ENCODE measurements at regions not wholly inside any gene's neighbourhood (a gene's known extent, or its start where the extent isn't known, plus 50 kb on each side); places are given as distances from the start of the nearest gene placed in this dataset.

- H3K4me1 ChIP-seq, result peaks cover 10% of the 10 kb centered on the region
- no peaks in the 10 kb centered on the region for H3K36me3 ChIP-seq
- no peak overlapping the region for H3K4me2 ChIP-seq
- no peak for TF ChIP-seq Cebpa-rat (IDR thresholded peaks at IDR 0.05)
- no peaks in the 10 kb centered on the region for H3K27me3 ChIP-seq
- H3K9me3 ChIP-seq, result no peaks in the 10 kb centered on the region
- no peaks in the 10 kb centered on the region for H4K20me1 ChIP-seq
- H3K27ac ChIP-seq, result no peak overlapping the region
- H3K9ac ChIP-seq, result no peak overlapping the region
- no peak overlapping the region for H3K4me3 ChIP-seq
Measured at GRCh38 chr5:104757915-104758314, 1195.3 kb upstream of the NUDT12 start.

GRCh38 chr5:104755806-104756205 lies 1193.2 kb upstream of the NUDT12 start:
- Histone ChIP-seq H3K4me1 (peaks cover 10% of the 10 kb centered on the region), H3K4me3 (no peak overlapping the region), H3K4me2 (no peak overlapping the region), H3K9me3 (no peaks in the 10 kb centered on the region), H3K36me3 (no peaks in the 10 kb centered on the region), H3K27ac (no peak overlapping the region), H4K20me1 (no peaks in the 10 kb centered on the region), H3K27me3 (no peaks in the 10 kb centered on the region), H3K9ac (no peak overlapping the region)
- TF ChIP-seq Cebpa-rat (IDR thresholded peaks at IDR 0.05), result no peak

DNA sequence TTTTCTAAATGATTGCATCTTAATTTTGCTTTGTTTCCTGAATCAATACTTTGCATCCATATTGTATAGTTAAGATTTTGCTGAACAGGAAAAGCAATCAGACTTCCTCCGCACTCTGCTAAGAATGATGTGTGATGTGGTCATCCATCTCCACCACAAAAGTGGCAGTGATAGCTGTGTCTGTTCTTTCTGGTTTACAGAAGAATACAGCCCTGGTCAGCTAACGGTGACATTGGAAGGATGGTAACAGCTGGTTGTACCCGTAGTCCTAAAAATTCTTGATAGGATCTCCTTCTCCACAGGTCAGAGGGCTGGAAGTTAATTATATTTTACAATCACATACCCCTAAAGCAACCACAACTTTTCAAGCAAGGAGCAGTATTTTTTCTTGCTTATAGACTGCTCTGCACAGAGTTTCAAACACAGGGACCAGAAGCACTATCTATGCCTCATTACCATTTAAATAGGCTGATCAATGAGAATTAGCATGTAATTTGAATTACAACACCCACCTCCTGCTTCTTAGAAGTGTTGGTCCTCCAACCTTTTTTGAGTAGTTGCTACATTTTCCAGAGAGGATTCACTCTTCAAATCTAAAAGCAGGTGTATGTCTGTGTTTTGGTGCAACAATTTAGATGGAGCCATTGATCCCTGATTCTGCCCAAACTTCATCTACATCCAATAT lies 1191.9 kb upstream of the NUDT12 start:
- H3K36me3 ChIP-seq, result no peaks in the 10 kb centered on the region
- no peak overlapping the region for H3K4me3 ChIP-seq
- H3K4me1 ChIP-seq, result peaks cover 10% of the 10 kb centered on the region
- H3K9me3 ChIP-seq, result no peaks in the 10 kb centered on the region
- H3K27me3 ChIP-seq, result no peaks in the 10 kb centered on the region
- no peak for TF ChIP-seq Cebpa-rat (IDR thresholded peaks at IDR 0.05)
- no peak overlapping the region for H3K27ac ChIP-seq
- peak overlapping the region; percentile 22 for H3K4me2 ChIP-seq
- no peak overlapping the region for H3K9ac ChIP-seq
- no peaks in the 10 kb centered on the region for H4K20me1 ChIP-seq

- no peak overlapping the region for H3K4me3 ChIP-seq
- TF ChIP-seq Cebpa-rat (IDR thresholded peaks at IDR 0.05), result no peak
- H3K9me3 ChIP-seq, result peaks cover 10% of the 10 kb centered on the region
- no peak overlapping the region for H3K4me2 ChIP-seq
- no peak overlapping the region for H3K27ac ChIP-seq
- no peaks in the 10 kb centered on the region for H4K20me1 ChIP-seq
- H3K27me3 ChIP-seq, result no peaks in the 10 kb centered on the region
- no peaks in the 10 kb centered on the region for H3K36me3 ChIP-seq
- H3K4me1 ChIP-seq, result peaks cover 10% of the 10 kb centered on the region
- H3K9ac ChIP-seq, result no peak overlapping the region
Measured at GRCh38 chr5:104751969-104752368, 1189.4 kb upstream of the NUDT12 start.

DNA sequence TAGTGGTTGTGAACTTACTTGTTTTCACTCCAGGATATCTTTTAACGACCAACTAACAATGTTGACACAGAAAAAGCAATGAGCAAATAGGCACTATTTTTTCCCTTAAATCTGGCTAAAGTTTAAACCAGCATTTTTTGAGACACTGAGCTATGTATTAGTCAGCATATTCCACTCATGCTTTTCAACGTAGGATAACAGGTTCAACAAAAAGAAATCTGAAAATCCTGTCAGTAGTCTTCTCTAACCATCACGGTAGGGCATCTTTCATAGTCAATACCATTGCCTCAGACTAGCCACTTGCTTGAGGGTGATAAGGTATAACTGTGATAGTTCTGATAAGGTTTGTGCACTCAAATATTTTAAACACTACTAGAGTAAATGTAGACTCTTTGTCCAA lies 1177.3 kb upstream of the NUDT12 start:
- Histone ChIP-seq H3K4me3 (no peak overlapping the region), H3K27me3 (no peaks in the 10 kb centered on the region), H3K9me3 (no peaks in the 10 kb centered on the region), H3K9ac (no peak overlapping the region), H3K4me1 (no peaks in the 10 kb centered on the region), H3K4me2 (no peak overlapping the region), H3K27ac (no peak overlapping the region), H3K36me3 (no peaks in the 10 kb centered on the region), H4K20me1 (no peaks in the 10 kb centered on the region)
- no peak for TF ChIP-seq Cebpa-rat (IDR thresholded peaks at IDR 0.05)

DNA sequence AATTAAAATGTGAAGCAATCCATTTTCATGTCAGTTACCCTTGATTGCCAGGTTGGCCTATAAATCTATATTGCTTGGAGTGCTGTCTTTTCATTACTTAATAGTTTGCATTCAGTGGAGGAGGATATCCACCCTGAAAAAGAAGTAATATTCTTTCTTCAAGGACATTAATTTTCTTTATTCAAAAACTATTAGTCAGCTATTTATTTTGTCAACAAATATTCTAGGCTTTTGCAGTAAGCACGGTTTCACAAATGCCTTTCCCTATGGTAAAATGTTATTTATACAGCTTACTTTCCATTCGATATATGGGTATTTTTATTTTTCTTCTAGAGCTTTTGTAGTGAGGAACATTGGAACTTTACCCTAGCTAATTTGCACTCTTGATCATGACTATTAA lies 1176.9 kb upstream of the NUDT12 start:
- Histone ChIP-seq H3K36me3 (no peaks in the 10 kb centered on the region), H3K4me2 (no peak overlapping the region), H3K27me3 (no peaks in the 10 kb centered on the region), H3K4me1 (no peaks in the 10 kb centered on the region), H4K20me1 (no peaks in the 10 kb centered on the region), H3K9ac (no peak overlapping the region), H3K27ac (no peak overlapping the region), H3K4me3 (no peak overlapping the region), H3K9me3 (no peaks in the 10 kb centered on the region)
- TF ChIP-seq Cebpa-rat (IDR thresholded peaks at IDR 0.05), result no peak

DNA sequence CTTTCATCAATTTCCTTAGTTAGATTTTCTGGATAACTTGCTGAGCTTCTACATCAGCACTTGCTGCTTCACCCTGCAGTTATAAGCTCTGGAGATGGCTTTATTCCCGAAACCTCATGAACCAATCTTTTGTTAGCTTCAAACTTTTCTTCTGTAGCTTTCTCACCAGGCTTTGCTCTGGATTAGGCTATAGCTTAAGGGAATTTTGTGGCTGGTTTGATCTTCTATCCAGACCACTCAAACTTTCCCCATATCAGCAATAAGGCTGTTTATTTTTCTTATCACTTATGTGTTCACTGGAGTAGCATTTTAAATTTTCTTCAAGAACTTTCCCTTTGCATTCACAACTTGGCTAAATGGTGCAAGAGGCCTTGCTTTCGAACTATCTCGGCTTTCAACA lies 1173.5 kb upstream of the NUDT12 start:
- Histone ChIP-seq H3K4me1 (peaks cover 7% of the 10 kb centered on the region; the same call in 1 of the 2 replicates), H3K27me3 (no peaks in the 10 kb centered on the region), H3K36me3 (no peaks in the 10 kb centered on the region), H4K20me1 (no peaks in the 10 kb centered on the region), H3K4me3 (no peak overlapping the region), H3K27ac (no peak overlapping the region), H3K9ac (no peak overlapping the region), H3K4me2 (no peak overlapping the region), H3K9me3 (no peaks in the 10 kb centered on the region)
- TF ChIP-seq Cebpa-rat (IDR thresholded peaks at IDR 0.05), result no peak

GRCh38 chr5:104734046-104734445 lies 1171.5 kb upstream of the NUDT12 start:
- no peak for TF ChIP-seq Cebpa-rat (IDR thresholded peaks at IDR 0.05)
- H3K36me3 ChIP-seq, result no peaks in the 10 kb centered on the region
- H3K27ac ChIP-seq, result no peak overlapping the region

DNA sequence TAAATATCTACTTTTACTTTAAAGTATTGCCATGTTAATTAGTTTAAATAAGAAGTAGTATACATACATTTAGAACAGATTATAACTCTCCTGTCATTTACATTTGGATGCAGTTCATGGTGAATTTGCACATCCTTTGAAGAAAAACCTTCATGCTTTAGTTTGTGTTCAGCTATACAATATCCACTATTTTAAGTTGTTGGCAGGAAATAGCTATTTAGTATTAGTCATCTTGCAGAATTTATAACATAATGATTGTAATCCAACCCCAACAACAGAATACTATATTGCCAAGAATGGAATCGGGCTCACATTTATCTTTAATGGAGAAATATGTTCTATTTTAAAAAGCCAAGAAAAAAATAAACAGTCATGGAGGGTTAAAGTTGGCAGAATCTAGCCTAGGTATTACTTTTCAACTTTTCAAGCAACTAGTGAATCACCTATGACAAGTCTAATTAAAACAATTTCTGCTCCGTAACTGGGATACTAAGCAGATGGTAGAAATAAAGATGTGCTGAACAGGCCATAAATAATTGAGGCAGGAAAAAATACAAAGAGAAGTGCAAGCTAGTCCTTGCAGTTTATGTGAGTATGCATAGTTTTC lies 1170.6 kb upstream of the NUDT12 start:
- H3K4me2 ChIP-seq, result no peak overlapping the region
- no peaks in the 10 kb centered on the region for H3K36me3 ChIP-seq
- H4K20me1 ChIP-seq, result no peaks in the 10 kb centered on the region
- no peak overlapping the region for H3K9ac ChIP-seq
- TF ChIP-seq Cebpa-rat (IDR thresholded peaks at IDR 0.05), result no peak
- H3K27ac ChIP-seq, result no peak overlapping the region
- peaks cover 7% of the 10 kb centered on the region; the same call in 1 of the 2 replicates for H3K4me1 ChIP-seq
- no peaks in the 10 kb centered on the region for H3K27me3 ChIP-seq
- H3K4me3 ChIP-seq, result no peak overlapping the region
- H3K9me3 ChIP-seq, result no peaks in the 10 kb centered on the region

More at GRCh38 chr5:104734046-104734445, 1171.5 kb upstream of the NUDT12 start:
- Histone ChIP-seq H3K4me2 (no peak overlapping the region), H3K27me3 (no peaks in the 10 kb centered on the region), H4K20me1 (no peaks in the 10 kb centered on the region), H3K9me3 (no peaks in the 10 kb centered on the region), H3K4me1 (peaks cover 7% of the 10 kb centered on the region; the same call in 1 of the 2 replicates), H3K9ac (no peak overlapping the region), H3K4me3 (no peak overlapping the region)

DNA sequence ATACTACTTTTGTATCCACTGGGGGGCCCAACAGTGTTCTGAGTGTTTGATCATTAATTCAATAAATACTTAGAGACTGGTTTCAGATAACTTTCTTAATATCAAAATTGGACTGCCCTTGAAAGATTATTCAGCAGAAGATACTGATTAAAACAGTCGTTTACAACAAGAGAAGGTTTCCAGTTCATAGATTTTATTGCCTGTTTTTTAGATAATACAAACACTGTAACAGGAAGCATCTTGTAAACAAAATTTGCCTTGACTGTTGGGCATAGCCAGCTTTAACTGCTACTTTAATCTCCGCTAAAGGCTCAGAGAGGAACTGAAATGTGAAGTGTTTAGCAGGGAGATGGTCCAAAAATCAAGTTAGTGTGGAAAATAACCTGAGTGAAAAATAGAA lies 1168.7 kb upstream of the NUDT12 start:
- Histone ChIP-seq H3K4me1 (peaks cover 7% of the 10 kb centered on the region; the same call in 1 of the 2 replicates), H4K20me1 (no peaks in the 10 kb centered on the region), H3K27me3 (no peaks in the 10 kb centered on the region), H3K4me3 (no peak overlapping the region), H3K9me3 (no peaks in the 10 kb centered on the region), H3K27ac (no peak overlapping the region), H3K9ac (no peak overlapping the region), H3K36me3 (no peaks in the 10 kb centered on the region), H3K4me2 (no peak overlapping the region)
- no peak for TF ChIP-seq Cebpa-rat (IDR thresholded peaks at IDR 0.05)
